Keratinocyte (primary cell): ENCODE measurements at regions not wholly inside any gene's neighbourhood (a gene's known extent, or its start where the extent isn't known, plus 50 kb on each side); places are given as distances from the start of the nearest gene placed in this dataset.

Experiments
- DNase-seq: peaks from one replicate; pipeline ENCODE4 v3.0.0-alpha.2; 2011; ENCODE audit warnings: low read depth, missing footprints, low spot score
- FAIRE-seq: peaks from 2 replicates; lab custom pipeline; 2011; peaks lifted over from hg19 to GRCh38; lab: Jason Lieb, UNC
- H2AFZ ChIP-seq: 2 replicates; pipeline ENCODE4 v1.6.0; 2012; ENCODE audit warnings: low read length, control low read depth, inconsistent platforms; ENCODE audit not compliant: control insufficient read depth
- H3K27ac ChIP-seq: 2 replicates; pipeline ENCODE4 v1.5.1; 2011; ENCODE audit warnings: low read length; ENCODE audit not compliant: control insufficient read depth, insufficient read depth
- H3K27me3 ChIP-seq: 3 replicates; pipeline ENCODE4 v1.6.0; 2011; ENCODE audit warnings: low read length; ENCODE audit not compliant: control insufficient read depth, insufficient read depth; ENCODE audit errors: extremely low read depth
- H3K36me3 ChIP-seq, 2 experiments: 2 replicates in 1 of 2; 3 replicates in 1 of 2; pipeline ENCODE4 v1.5.1; 2011; ENCODE audit warnings: low read length in 2 of 2, mild to moderate bottlenecking in 1 of 2; ENCODE audit not compliant: control insufficient read depth in 2 of 2, insufficient read depth in 2 of 2; ENCODE audit errors: extremely low read depth in 1 of 2
- H3K4me1 ChIP-seq: 3 replicates; pipeline ENCODE4 v1.5.1; 2011; ENCODE audit warnings: low read length; ENCODE audit not compliant: control insufficient read depth, insufficient read depth; ENCODE audit errors: extremely low read depth
- H3K4me2 ChIP-seq: 3 replicates; pipeline ENCODE4 v1.6.0; 2011; ENCODE audit warnings: low read depth, low read length; ENCODE audit not compliant: control insufficient read depth, insufficient read depth; ENCODE audit errors: extremely low read depth
- H3K4me3 ChIP-seq, 3 experiments: fragments of 200-600 bp in 1 of 3; sonication (generic) in 1 of 3; 2 replicates in 2 of 3; 3 replicates in 1 of 3; pipeline ENCODE4 v1.5.1; 2011 to 2016; ENCODE audit warnings: low read length in 3 of 3, mild to moderate bottlenecking in 3 of 3, control low read depth in 2 of 3, inconsistent platforms in 1 of 3, low read depth in 1 of 3, mixed read lengths in 1 of 3, mixed run types in 1 of 3, moderate library complexity in 1 of 3; ENCODE audit not compliant: control insufficient read depth in 2 of 3, insufficient read depth in 2 of 3; ENCODE audit errors: extremely low read depth in 1 of 3
- H3K79me2 ChIP-seq: 2 replicates; pipeline ENCODE4 v1.6.0; 2012; ENCODE audit warnings: low read length; ENCODE audit not compliant: control insufficient read depth, insufficient read depth
- H3K9ac ChIP-seq: 3 replicates; pipeline ENCODE4 v1.6.0; 2011; ENCODE audit warnings: low read length; ENCODE audit not compliant: control insufficient read depth, insufficient read depth; ENCODE audit errors: extremely low read depth
- H3K9me1 ChIP-seq: 3 replicates; pipeline ENCODE4 v1.6.0; 2011; ENCODE audit warnings: low read length; ENCODE audit not compliant: control insufficient read depth, insufficient read depth; ENCODE audit errors: extremely low read depth
- H3K9me3 ChIP-seq: 2 replicates; pipeline ENCODE4 v1.5.1; 2012; ENCODE audit warnings: low read depth, low read length; ENCODE audit not compliant: control insufficient read depth
- H4K20me1 ChIP-seq: 3 replicates; pipeline ENCODE4 v1.6.0; 2011; ENCODE audit warnings: low read length; ENCODE audit not compliant: control insufficient read depth, insufficient read depth; ENCODE audit errors: extremely low read depth
- EZH2 ChIP-seq: IDR thresholded peaks from one replicate; pipeline ENCODE4 v1.6.1; 2012; ENCODE audit warnings: inconsistent platforms, mild to moderate bottlenecking, low read length, moderate library complexity
- dilution Hi-C: fragments of 300-500 bp; cut with MboI; formaldehyde crosslinking; loops from one replicate; pipeline ENCODE4 v1.7.0; 2020; ENCODE audit warnings: low sequenced_read_pairs; ENCODE audit not compliant: extremely low pct_ligation_motif_present
- TF ChIP-seq, protein P1 (sequence below), 3 experiments: IDR thresholded peaks in 1 of 3; conservative IDR thresholded peaks in 1 of 3; optimal IDR thresholded peaks in 1 of 3; 2 replicates in 2 of 3; 3 replicates in 1 of 3; pipeline versions ENCODE3 to v1.5.1; 2011; ENCODE audit warnings: low read length in 3 of 3, mild to moderate bottlenecking in 3 of 3, moderate library complexity in 2 of 3, control low read depth in 1 of 3, inconsistent platforms in 1 of 3; ENCODE audit not compliant: insufficient read depth in 2 of 3; ENCODE audit errors: extremely low read depth in 1 of 3

DNA sequence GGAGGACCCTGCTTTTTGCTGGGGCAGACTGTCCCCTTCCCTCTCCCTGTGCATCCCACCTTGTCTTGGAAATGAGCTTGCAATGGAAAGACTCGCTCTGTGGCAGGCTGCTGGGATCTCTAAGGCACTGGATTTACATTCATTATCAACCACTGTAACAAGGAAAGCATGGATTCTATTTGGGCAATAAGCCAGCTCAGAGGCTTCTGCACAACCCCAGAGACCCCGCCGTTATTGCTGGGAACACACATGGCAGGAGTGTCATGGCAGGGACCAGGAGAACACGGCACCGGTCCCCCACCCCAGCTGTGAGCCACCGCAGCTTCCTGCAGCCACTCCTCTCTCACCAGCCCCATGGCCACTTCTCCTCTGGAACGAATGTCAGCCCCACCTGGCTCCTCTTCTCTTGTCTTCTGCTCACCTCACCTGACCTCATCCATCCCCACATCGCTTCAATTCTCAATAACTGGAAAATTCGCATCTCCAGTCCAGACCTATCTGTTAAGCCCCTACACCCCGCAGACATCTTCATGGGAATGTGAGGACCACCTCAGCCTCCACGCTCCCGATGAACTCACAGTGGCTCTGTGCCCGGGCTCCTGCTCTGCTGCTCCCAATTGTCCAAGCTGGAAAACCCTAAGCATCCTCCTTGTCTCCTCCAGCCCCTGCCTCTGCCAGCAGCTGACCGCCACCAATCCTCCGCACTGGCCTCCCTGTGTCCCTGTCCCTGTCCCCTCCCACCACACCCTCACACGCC, 181.5 kb downstream of the USP12 start:
- no peak overlapping the region for H3K4me3 ChIP-seq
- no peak for FAIRE-seq
- H3K27me3 ChIP-seq = peaks cover 6% of the 10 kb centered on the region
- H3K9me1 ChIP-seq = no peaks in the 10 kb centered on the region
- H3K4me2 ChIP-seq = no peak overlapping the region
- no peak overlapping the region for H3K9ac ChIP-seq
- no peaks in the 10 kb centered on the region for H4K20me1 ChIP-seq
- TF ChIP-seq, protein P1, sequence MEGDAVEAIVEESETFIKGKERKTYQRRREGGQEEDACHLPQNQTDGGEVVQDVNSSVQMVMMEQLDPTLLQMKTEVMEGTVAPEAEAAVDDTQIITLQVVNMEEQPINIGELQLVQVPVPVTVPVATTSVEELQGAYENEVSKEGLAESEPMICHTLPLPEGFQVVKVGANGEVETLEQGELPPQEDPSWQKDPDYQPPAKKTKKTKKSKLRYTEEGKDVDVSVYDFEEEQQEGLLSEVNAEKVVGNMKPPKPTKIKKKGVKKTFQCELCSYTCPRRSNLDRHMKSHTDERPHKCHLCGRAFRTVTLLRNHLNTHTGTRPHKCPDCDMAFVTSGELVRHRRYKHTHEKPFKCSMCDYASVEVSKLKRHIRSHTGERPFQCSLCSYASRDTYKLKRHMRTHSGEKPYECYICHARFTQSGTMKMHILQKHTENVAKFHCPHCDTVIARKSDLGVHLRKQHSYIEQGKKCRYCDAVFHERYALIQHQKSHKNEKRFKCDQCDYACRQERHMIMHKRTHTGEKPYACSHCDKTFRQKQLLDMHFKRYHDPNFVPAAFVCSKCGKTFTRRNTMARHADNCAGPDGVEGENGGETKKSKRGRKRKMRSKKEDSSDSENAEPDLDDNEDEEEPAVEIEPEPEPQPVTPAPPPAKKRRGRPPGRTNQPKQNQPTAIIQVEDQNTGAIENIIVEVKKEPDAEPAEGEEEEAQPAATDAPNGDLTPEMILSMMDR (optimal IDR thresholded peaks at IDR 0.05 in 1 of 3, IDR thresholded peaks at IDR 0.05 in 1 of 3, conservative IDR thresholded peaks at IDR 0.05 in 1 of 3; ENCODE audit: extremely low read depth in 1 of 3, insufficient read depth in 2 of 3, low read length in 3 of 3) = no peak
- TF ChIP-seq EZH2 = no peak
- no peaks in the 10 kb centered on the region for H3K36me3 ChIP-seq
- no peaks in the 10 kb centered on the region for H3K4me1 ChIP-seq
- dilution Hi-C loops = no loop called here
- DNase-seq = no peak
- no peak overlapping the region for H3K27ac ChIP-seq
- no peak overlapping the region for H2AFZ ChIP-seq
- no peaks in the 10 kb centered on the region for H3K9me3 ChIP-seq
- no peaks in the 10 kb centered on the region for H3K79me2 ChIP-seq

DNA sequence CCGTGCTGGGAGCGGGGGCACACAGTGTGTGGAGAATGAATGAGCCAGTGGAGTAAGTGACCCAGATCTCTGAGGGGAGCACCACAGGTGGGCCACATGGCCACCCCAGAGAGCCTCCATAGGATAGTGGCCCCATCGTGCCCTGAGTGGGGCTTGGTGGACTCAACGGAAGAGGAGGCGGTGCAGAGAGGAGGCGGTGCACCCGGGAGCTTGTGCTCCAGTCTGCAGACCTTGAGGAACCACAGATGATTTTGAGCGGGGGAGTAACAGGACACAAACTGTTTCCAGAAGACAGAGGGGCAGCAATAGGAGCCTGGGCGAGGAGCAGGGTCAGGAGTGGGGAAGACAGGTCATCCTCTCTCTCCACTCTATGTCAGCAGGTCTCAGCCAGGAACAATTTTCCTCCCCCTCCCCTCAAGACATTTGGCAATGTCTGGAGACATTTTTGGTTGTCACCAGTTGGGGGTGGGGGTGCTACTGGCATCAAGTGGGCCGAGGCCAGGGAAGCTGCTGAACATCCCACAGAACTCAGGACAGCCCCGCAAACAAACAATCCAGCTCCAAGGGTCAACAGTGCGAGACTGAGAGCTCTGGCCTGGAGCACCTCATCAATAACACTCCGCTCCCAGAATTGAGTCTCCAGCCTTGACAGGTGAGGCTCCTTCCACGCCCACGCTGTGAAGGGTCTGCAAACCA, 182.2 kb downstream of the USP12 start:
- DNase-seq (no peak), FAIRE-seq (no peak)
- Histone ChIP-seq H3K4me3 (no peak overlapping the region), H3K4me1 (no peaks in the 10 kb centered on the region), H3K4me2 (no peak overlapping the region), H2AFZ (no peak overlapping the region), H3K9me1 (no peaks in the 10 kb centered on the region), H3K27me3 (peaks cover 6% of the 10 kb centered on the region), H3K9ac (no peak overlapping the region), H3K27ac (no peak overlapping the region), H3K79me2 (no peaks in the 10 kb centered on the region), H4K20me1 (no peaks in the 10 kb centered on the region), H3K36me3 (no peaks in the 10 kb centered on the region), H3K9me3 (no peaks in the 10 kb centered on the region)
- dilution Hi-C loops = no loop called here
- no peak for TF ChIP-seq EZH2
- TF ChIP-seq, protein P1 (optimal IDR thresholded peaks at IDR 0.05 in 1 of 3, IDR thresholded peaks at IDR 0.05 in 1 of 3, conservative IDR thresholded peaks at IDR 0.05 in 1 of 3; ENCODE audit: extremely low read depth in 1 of 3, insufficient read depth in 2 of 3, low read length in 3 of 3) = no peak
